ENCODE measurements at regions not wholly inside any gene's neighbourhood (a gene's known extent, or its start where the extent isn't known, plus 50 kb on each side); places are given as distances from the start of the nearest gene placed in this dataset.

- Mint-ChIP-seq H3K27me3 (peaks cover 5% of the 10 kb centered on the region), H3K27ac (no peak overlapping the region), H3K4me3 (no peak overlapping the region), H3K36me3 (ENCODE audit: low read depth) (no peaks in the 10 kb centered on the region), H3K4me1 (ENCODE audit: low read depth) (no peaks in the 10 kb centered on the region), H3K9me3 (peaks cover 13% of the 10 kb centered on the region)
- DNase-seq, result no peak
- Histone ChIP-seq H3K27ac (ENCODE audit: low read depth in 1 of 2, low read length in 2 of 2) (no peak overlapping the region), H3K9me3 (ENCODE audit: control insufficient read depth in 1 of 2, insufficient read depth in 1 of 2, low read length in 2 of 2) (peaks cover 4 to 18% of the 10 kb centered on the region in 2 experiments), H3K4me3 (ENCODE audit: low read length) (no peak overlapping the region), H3K36me3 (ENCODE audit: insufficient read depth, low read length) (no peaks in the 10 kb centered on the region), H3K27me3 (ENCODE audit: control insufficient read depth in 1 of 2, insufficient read depth in 2 of 2, low read length in 2 of 2) (no peaks in the 10 kb centered on the region), H3K4me1 (ENCODE audit: insufficient read depth, low read length) (no peaks in the 10 kb centered on the region)
- intact Hi-C loops (cut with DNase I, micrococcal nuclease), result no loop called here
- TF ChIP-seq, protein P1, sequence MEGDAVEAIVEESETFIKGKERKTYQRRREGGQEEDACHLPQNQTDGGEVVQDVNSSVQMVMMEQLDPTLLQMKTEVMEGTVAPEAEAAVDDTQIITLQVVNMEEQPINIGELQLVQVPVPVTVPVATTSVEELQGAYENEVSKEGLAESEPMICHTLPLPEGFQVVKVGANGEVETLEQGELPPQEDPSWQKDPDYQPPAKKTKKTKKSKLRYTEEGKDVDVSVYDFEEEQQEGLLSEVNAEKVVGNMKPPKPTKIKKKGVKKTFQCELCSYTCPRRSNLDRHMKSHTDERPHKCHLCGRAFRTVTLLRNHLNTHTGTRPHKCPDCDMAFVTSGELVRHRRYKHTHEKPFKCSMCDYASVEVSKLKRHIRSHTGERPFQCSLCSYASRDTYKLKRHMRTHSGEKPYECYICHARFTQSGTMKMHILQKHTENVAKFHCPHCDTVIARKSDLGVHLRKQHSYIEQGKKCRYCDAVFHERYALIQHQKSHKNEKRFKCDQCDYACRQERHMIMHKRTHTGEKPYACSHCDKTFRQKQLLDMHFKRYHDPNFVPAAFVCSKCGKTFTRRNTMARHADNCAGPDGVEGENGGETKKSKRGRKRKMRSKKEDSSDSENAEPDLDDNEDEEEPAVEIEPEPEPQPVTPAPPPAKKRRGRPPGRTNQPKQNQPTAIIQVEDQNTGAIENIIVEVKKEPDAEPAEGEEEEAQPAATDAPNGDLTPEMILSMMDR (IDR thresholded peaks at IDR 0.05), result no peak
- CTCF ChIA-PET, result no interaction called here
- POLR2A ChIA-PET, result no interaction called here
- no peak for ATAC-seq (ENCODE audit: poor library complexity)
Observed at GRCh38 chr4:83819582-83819981, 283.7 kb downstream of the GPAT3 start.

DNA sequence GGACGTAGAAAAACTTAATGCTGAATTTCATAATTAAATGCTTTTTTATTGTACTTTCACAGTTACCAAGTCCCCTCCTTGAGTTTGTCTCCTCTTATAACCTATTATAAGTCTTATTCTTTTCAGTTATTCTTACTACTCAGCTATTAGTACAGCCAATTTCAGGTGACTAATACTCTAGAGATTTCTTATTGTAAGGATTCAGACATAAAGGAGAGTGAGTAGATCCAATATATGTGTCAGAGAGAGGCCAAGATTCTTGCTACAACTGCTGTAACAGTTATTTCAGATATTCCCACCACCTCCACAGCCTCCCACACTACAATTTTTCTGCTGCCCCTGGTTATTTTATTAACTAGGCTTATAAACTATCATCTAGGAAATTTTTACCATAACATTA lies 274.5 kb downstream of the GPAT3 start:
- no peaks in the 10 kb centered on the region for H3K4me1 ChIP-seq (ENCODE audit: insufficient read depth, low read length)

DNA sequence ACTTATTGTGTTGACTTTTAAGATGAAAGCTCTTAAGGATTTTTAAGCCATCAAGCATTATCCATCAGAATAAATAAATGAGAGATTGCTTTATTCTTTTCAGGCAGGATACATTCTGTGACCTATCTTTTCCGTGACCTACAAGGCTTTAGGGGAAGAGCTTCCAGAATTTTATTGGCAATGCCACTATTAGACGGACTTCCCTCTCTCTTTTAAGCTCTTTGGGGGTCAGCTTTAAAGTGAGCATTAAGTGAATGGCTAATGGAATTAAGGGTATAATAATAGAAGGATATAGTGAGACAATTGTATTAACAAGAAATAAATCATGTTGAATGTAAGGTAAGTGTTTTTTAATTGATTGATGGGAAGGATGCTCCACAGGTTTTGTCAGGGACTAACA lies 273.7 kb downstream of the GPAT3 start:
- H3K9me3 ChIP-seq (ENCODE audit: control insufficient read depth in 1 of 2, insufficient read depth in 1 of 2, low read length in 2 of 2), result no peaks in the 10 kb centered on the region
- ChIA-PET POLR2A (no interaction called here), CTCF (no interaction called here)
- Mint-ChIP-seq H3K9me3 (no peaks in the 10 kb centered on the region), H3K36me3 (ENCODE audit: low read depth) (no peaks in the 10 kb centered on the region), H3K27ac (no peak overlapping the region), H3K4me1 (ENCODE audit: low read depth) (no peaks in the 10 kb centered on the region), H3K27me3 (peaks cover 16% of the 10 kb centered on the region), H3K4me3 (no peak overlapping the region)
- intact Hi-C loops (cut with DNase I, micrococcal nuclease), result no loop called here
- H3K4me1 ChIP-seq (ENCODE audit: insufficient read depth, low read length), result no peaks in the 10 kb centered on the region
- ATAC-seq (ENCODE audit: poor library complexity) (no peak), DNase-seq (no peak)
- H3K4me3 ChIP-seq (ENCODE audit: low read length), result no peak overlapping the region
- no peaks in the 10 kb centered on the region for H3K27me3 ChIP-seq (ENCODE audit: control insufficient read depth in 1 of 2, insufficient read depth in 2 of 2, low read length in 2 of 2)
- H3K36me3 ChIP-seq (ENCODE audit: insufficient read depth, low read length), result no peaks in the 10 kb centered on the region
- no peak overlapping the region for H3K27ac ChIP-seq (ENCODE audit: low read depth in 1 of 2, low read length in 2 of 2)
- TF ChIP-seq, protein P1 (IDR thresholded peaks at IDR 0.05), result no peak

More for the DNA sequence above, 274.5 kb downstream of the GPAT3 start:
- no peaks in the 10 kb centered on the region for H3K9me3 Mint-ChIP-seq
- Histone ChIP-seq H3K27ac (ENCODE audit: low read depth in 1 of 2, low read length in 2 of 2) (no peak overlapping the region), H3K4me3 (ENCODE audit: low read length) (no peak overlapping the region), H3K27me3 (ENCODE audit: control insufficient read depth in 1 of 2, insufficient read depth in 2 of 2, low read length in 2 of 2) (no peaks in the 10 kb centered on the region), H3K9me3 (ENCODE audit: control insufficient read depth in 1 of 2, insufficient read depth in 1 of 2, low read length in 2 of 2) (no peaks in the 10 kb centered on the region), H3K36me3 (ENCODE audit: insufficient read depth, low read length) (no peaks in the 10 kb centered on the region)
- TF ChIP-seq, protein P1 (IDR thresholded peaks at IDR 0.05), result no peak
- POLR2A ChIA-PET, result no interaction called here
- intact Hi-C loops (cut with DNase I, micrococcal nuclease), result no loop called here
- no peak for DNase-seq
- no peaks in the 10 kb centered on the region for H3K36me3 Mint-ChIP-seq (ENCODE audit: low read depth)
- peaks cover 16% of the 10 kb centered on the region for H3K27me3 Mint-ChIP-seq
- H3K4me1 Mint-ChIP-seq (ENCODE audit: low read depth), result no peaks in the 10 kb centered on the region
- CTCF ChIA-PET, result no interaction called here
- H3K27ac Mint-ChIP-seq, result no peak overlapping the region
- ATAC-seq (ENCODE audit: poor library complexity), result no peak
- H3K4me3 Mint-ChIP-seq, result no peak overlapping the region
